Activated naive CD4-positive, alpha-beta T cell treated with anti-CD3 and anti-CD28 coated beads for 36 hours (primary cell): ENCODE measurements at regions not wholly inside any gene's neighbourhood (a gene's known extent, or its start where the extent isn't known, plus 50 kb on each side); places are given as distances from the start of the nearest gene placed in this dataset.

ENCODE experiments used
- CTCF ChIA-PET: fragments of 350-600 bp; sonication (Branson Sonifier 250); formaldehyde crosslinking; loops from one replicate; lab custom pipeline; 2021; ENCODE audit warnings: antibody characterized with exemption; lab: Charles Lee
- DNase-seq: peaks from one replicate; pipeline ENCODE4 v3.0.0-alpha.2; 2020
- H3K27ac Mint-ChIP-seq: one replicate; pipeline ENCODE4 v1.8.0; 2021; ENCODE audit warnings: mild to moderate bottlenecking, mixed read lengths
- H3K27me3 Mint-ChIP-seq: one replicate; pipeline ENCODE4 v1.8.0; 2021; ENCODE audit warnings: low read depth, mixed read lengths
- H3K36me3 Mint-ChIP-seq: one replicate; pipeline ENCODE4 v1.8.0; 2021; ENCODE audit warnings: low read depth, mixed read lengths
- H3K4me1 Mint-ChIP-seq: one replicate; pipeline ENCODE4 v1.8.0; 2021; ENCODE audit warnings: low read depth, mixed read lengths
- H3K4me3 Mint-ChIP-seq: one replicate; pipeline ENCODE4 v1.8.0; 2021; ENCODE audit warnings: mild to moderate bottlenecking, moderate library complexity, mixed read lengths
- H3K9me3 Mint-ChIP-seq: one replicate; pipeline ENCODE4 v1.8.0; 2021; ENCODE audit warnings: mixed read lengths
- intact Hi-C: fragments of 100-400 bp; cut with micrococcal nuclease; formaldehyde crosslinking; loops from one replicate; pipeline ENCODE4 v1.15.1; 2023

- Mint-ChIP-seq H3K27ac (no peak overlapping the region), H3K27me3 (peaks cover 10% of the 10 kb centered on the region), H3K36me3 (no peaks in the 10 kb centered on the region), H3K4me1 (no peaks in the 10 kb centered on the region), H3K9me3 (peaks cover 2% of the 10 kb centered on the region), H3K4me3 (no peak overlapping the region)
- intact Hi-C loops, result no loop called here
- DNase-seq, result no peak
- CTCF ChIA-PET, result interaction anchor here (0.9 kb wide), 1 partner anchor 8 kb away, joined by 3 read pairs; no protein-coding TSS in a partner anchor
Measured at GRCh38 chr17:79515110-79515509, 95.7 kb downstream of the RBFOX3 start.

GRCh38 chr17:79513820-79514535, 96.9 kb downstream of the RBFOX3 start:
- H3K36me3 Mint-ChIP-seq, result no peaks in the 10 kb centered on the region
- DNase-seq, result no peak

GRCh38 chr17:79513206-79513605, 97.6 kb downstream of the RBFOX3 start:
- H3K36me3 Mint-ChIP-seq, result no peaks in the 10 kb centered on the region
- H3K4me1 Mint-ChIP-seq, result no peaks in the 10 kb centered on the region
- peaks cover 2% of the 10 kb centered on the region for H3K9me3 Mint-ChIP-seq
- DNase-seq, result no peak
- no peak overlapping the region for H3K27ac Mint-ChIP-seq
- CTCF ChIA-PET, result no interaction called here
- H3K4me3 Mint-ChIP-seq, result no peak overlapping the region
- intact Hi-C loops, result no loop called here
- peaks cover 5% of the 10 kb centered on the region for H3K27me3 Mint-ChIP-seq

More at GRCh38 chr17:79513820-79514535, 96.9 kb downstream of the RBFOX3 start:
- H3K9me3 Mint-ChIP-seq, result peaks cover 2% of the 10 kb centered on the region
- intact Hi-C loops, result no loop called here
- H3K4me3 Mint-ChIP-seq, result no peak overlapping the region
- no peaks in the 10 kb centered on the region for H3K4me1 Mint-ChIP-seq
- H3K27me3 Mint-ChIP-seq, result peaks cover 8% of the 10 kb centered on the region
- H3K27ac Mint-ChIP-seq, result no peak overlapping the region
- CTCF ChIA-PET, result no interaction called here

GRCh38 chr17:79511471-79511870, 99.4 kb downstream of the RBFOX3 start:
- Mint-ChIP-seq H3K27me3 (peaks cover under 1% of the 10 kb centered on the region), H3K4me1 (no peaks in the 10 kb centered on the region), H3K36me3 (no peaks in the 10 kb centered on the region), H3K27ac (no peak overlapping the region), H3K9me3 (peaks cover 2% of the 10 kb centered on the region), H3K4me3 (no peak overlapping the region)
- CTCF ChIA-PET, result no interaction called here
- DNase-seq, result no peak
- intact Hi-C loops, result no loop called here

GRCh38 chr17:79510071-79510470, 100.8 kb downstream of the RBFOX3 start:
- no peak for DNase-seq
- CTCF ChIA-PET, result no interaction called here
- Mint-ChIP-seq H3K4me3 (no peak overlapping the region), H3K27ac (no peak overlapping the region), H3K9me3 (peaks cover 2% of the 10 kb centered on the region), H3K27me3 (no peaks in the 10 kb centered on the region), H3K36me3 (no peaks in the 10 kb centered on the region), H3K4me1 (no peaks in the 10 kb centered on the region)
- intact Hi-C loops, result no loop called here

GRCh38 chr17:79509490-79509889, 101.4 kb downstream of the RBFOX3 start:
- peaks cover 2% of the 10 kb centered on the region for H3K9me3 Mint-ChIP-seq
- no peaks in the 10 kb centered on the region for H3K4me1 Mint-ChIP-seq

GRCh38 chr17:79509008-79509407, 101.8 kb downstream of the RBFOX3 start:
- CTCF ChIA-PET, result interaction anchor here (0.6 kb wide), 1 partner anchor 8 kb away, joined by 3 read pairs; no protein-coding TSS in a partner anchor
- Mint-ChIP-seq H3K27me3 (no peaks in the 10 kb centered on the region), H3K27ac (no peak overlapping the region), H3K4me1 (no peaks in the 10 kb centered on the region), H3K9me3 (peaks cover 2% of the 10 kb centered on the region), H3K4me3 (no peak overlapping the region), H3K36me3 (no peaks in the 10 kb centered on the region)
- no peak for DNase-seq
- intact Hi-C loops, result no loop called here

More at GRCh38 chr17:79509490-79509889, 101.4 kb downstream of the RBFOX3 start:
- CTCF ChIA-PET, result interaction anchor here (0.6 kb wide), 1 partner anchor 8 kb away, joined by 3 read pairs; no protein-coding TSS in a partner anchor
- Mint-ChIP-seq H3K4me3 (no peak overlapping the region), H3K27me3 (no peaks in the 10 kb centered on the region), H3K36me3 (no peaks in the 10 kb centered on the region), H3K27ac (no peak overlapping the region)
- no peak for DNase-seq
- intact Hi-C loops, result no loop called here

- H3K4me1 Mint-ChIP-seq, result no peaks in the 10 kb centered on the region
Measured at GRCh38 chr17:79508291-79508716, 102.5 kb downstream of the RBFOX3 start.

GRCh38 chr17:79506955-79507354, 103.9 kb downstream of the RBFOX3 start:
- Mint-ChIP-seq H3K9me3 (peaks cover 2% of the 10 kb centered on the region), H3K27me3 (peaks cover 1% of the 10 kb centered on the region), H3K36me3 (no peaks in the 10 kb centered on the region), H3K4me3 (no peak overlapping the region), H3K4me1 (no peaks in the 10 kb centered on the region), H3K27ac (no peak overlapping the region)
- CTCF ChIA-PET, result interaction anchor here (1.0 kb wide), 1 partner anchor 8 kb away, joined by 3 read pairs; no protein-coding TSS in a partner anchor
- no peak for DNase-seq
- intact Hi-C loops, result no loop called here

More at GRCh38 chr17:79508291-79508716, 102.5 kb downstream of the RBFOX3 start:
- peaks cover 2% of the 10 kb centered on the region for H3K9me3 Mint-ChIP-seq
- CTCF ChIA-PET, result no interaction called here
- DNase-seq, result no peak
- H3K27me3 Mint-ChIP-seq, result no peaks in the 10 kb centered on the region
- no peak overlapping the region for H3K27ac Mint-ChIP-seq
- intact Hi-C loops, result no loop called here
- H3K4me3 Mint-ChIP-seq, result no peak overlapping the region
- no peaks in the 10 kb centered on the region for H3K36me3 Mint-ChIP-seq

GRCh38 chr17:79506150-79506870, 104.5 kb downstream of the RBFOX3 start:
- no peak overlapping the region for H3K27ac Mint-ChIP-seq
- H3K36me3 Mint-ChIP-seq, result no peaks in the 10 kb centered on the region
- no peak overlapping the region for H3K4me3 Mint-ChIP-seq
- intact Hi-C loops, result no loop called here
- DNase-seq, result no peak
- H3K4me1 Mint-ChIP-seq, result no peaks in the 10 kb centered on the region
- H3K9me3 Mint-ChIP-seq, result peaks cover 1% of the 10 kb centered on the region
- CTCF ChIA-PET, result interaction anchor here (1.0 kb wide), 1 partner anchor 9 kb away, joined by 3 read pairs; no protein-coding TSS in a partner anchor
- peaks cover 7% of the 10 kb centered on the region for H3K27me3 Mint-ChIP-seq

- H3K9me3 Mint-ChIP-seq, result no peaks in the 10 kb centered on the region
Measured at GRCh38 chr17:79505199-79505598, 105.7 kb downstream of the RBFOX3 start.

GRCh38 chr17:79504181-79504605, 106.7 kb downstream of the RBFOX3 start:
- Mint-ChIP-seq H3K27ac (no peak overlapping the region), H3K4me3 (no peak overlapping the region), H3K9me3 (no peaks in the 10 kb centered on the region), H3K27me3 (peaks cover 14% of the 10 kb centered on the region), H3K36me3 (no peaks in the 10 kb centered on the region), H3K4me1 (no peaks in the 10 kb centered on the region)
- intact Hi-C loops, result no loop called here
- DNase-seq, result no peak
- CTCF ChIA-PET, result no interaction called here

More at GRCh38 chr17:79505199-79505598, 105.7 kb downstream of the RBFOX3 start:
- no peak for DNase-seq
- H3K27ac Mint-ChIP-seq, result no peak overlapping the region
- CTCF ChIA-PET, result no interaction called here
- H3K27me3 Mint-ChIP-seq, result peaks cover 11% of the 10 kb centered on the region
- no peaks in the 10 kb centered on the region for H3K4me1 Mint-ChIP-seq
- no peaks in the 10 kb centered on the region for H3K36me3 Mint-ChIP-seq
- intact Hi-C loops, result no loop called here
- no peak overlapping the region for H3K4me3 Mint-ChIP-seq
